ENCODE measurements at regions not wholly inside any gene's neighbourhood (a gene's known extent, or its start where the extent isn't known, plus 50 kb on each side); places are given as distances from the start of the nearest gene placed in this dataset.
"Not testable (repeated sequence)": the region's sequence is repeated elsewhere in the genome, so short reads cannot be mapped to it uniquely, and the experiment has no call there.

DNA sequence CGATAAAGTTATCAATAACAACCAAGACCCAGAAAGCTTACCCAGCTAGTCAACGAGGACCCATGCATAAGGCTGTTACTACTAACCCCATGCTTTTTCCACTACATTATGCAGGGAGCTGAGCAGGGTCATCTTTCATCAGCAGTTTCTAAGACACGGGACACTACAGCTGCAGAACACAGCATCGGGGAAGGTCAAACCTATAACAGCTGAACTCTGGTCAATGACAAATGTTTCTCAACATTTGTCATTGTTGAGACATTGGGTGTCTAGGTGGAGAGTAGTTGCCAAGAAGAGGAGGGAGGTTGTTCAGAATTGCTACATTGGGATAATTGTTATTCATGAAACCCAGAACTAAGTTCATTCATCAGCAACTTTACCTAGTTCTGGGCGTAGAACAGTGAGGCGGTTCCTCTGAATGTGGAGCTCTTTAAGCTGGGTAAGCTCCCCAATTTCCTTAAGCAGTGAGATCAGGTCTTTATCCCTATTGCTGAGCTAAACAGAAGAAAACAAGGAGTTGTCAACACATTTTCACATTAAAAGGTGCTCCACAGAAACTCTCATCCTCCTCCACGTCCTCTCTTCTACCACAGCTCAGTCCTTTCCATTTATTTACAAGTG is 105.6 kb downstream of the ZNF22 start:
- ChIA-PET POLR2A (no interaction called here), CTCF (interaction anchor here (1.5 kb wide), 1 partner anchor 11 kb away, joined by 3 read pairs; no protein-coding TSS in a partner anchor)
- no peak for DNase-seq (ENCODE audit: extremely low spot score)
- TF ChIP-seq, protein P1, sequence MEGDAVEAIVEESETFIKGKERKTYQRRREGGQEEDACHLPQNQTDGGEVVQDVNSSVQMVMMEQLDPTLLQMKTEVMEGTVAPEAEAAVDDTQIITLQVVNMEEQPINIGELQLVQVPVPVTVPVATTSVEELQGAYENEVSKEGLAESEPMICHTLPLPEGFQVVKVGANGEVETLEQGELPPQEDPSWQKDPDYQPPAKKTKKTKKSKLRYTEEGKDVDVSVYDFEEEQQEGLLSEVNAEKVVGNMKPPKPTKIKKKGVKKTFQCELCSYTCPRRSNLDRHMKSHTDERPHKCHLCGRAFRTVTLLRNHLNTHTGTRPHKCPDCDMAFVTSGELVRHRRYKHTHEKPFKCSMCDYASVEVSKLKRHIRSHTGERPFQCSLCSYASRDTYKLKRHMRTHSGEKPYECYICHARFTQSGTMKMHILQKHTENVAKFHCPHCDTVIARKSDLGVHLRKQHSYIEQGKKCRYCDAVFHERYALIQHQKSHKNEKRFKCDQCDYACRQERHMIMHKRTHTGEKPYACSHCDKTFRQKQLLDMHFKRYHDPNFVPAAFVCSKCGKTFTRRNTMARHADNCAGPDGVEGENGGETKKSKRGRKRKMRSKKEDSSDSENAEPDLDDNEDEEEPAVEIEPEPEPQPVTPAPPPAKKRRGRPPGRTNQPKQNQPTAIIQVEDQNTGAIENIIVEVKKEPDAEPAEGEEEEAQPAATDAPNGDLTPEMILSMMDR (IDR thresholded peaks at IDR 0.05; ENCODE audit: control extremely low read depth, extremely low read depth, low read depth, missing control alignments) = no peak

DNA sequence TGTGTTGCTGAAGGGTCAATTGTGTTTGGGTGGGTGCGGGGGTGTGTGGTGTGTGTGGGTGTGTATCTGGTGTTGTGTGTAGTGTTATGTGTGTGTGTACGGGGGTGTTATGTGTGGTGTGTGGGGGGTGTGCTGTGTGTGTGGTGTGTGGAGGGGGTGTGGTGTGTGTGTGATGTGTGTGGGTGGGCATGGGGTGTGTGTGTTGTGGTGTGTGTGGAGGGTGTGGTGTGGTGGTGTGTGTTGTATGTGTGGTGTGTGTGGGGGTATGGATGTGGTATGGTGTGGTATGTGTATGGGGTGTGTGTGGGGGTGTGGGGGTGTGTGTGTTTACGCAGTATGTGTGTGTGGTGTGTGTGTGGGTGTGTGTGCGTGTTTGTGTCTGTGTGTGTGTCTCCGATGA is 110.8 kb downstream of the ZNF22 start:
- no peak for DNase-seq (ENCODE audit: extremely low spot score)
- TF ChIP-seq, protein P1 (IDR thresholded peaks at IDR 0.05; ENCODE audit: control extremely low read depth, extremely low read depth, low read depth, missing control alignments) = no peak
- POLR2A ChIA-PET = no interaction called here
- CTCF ChIA-PET = no interaction called here

DNA sequence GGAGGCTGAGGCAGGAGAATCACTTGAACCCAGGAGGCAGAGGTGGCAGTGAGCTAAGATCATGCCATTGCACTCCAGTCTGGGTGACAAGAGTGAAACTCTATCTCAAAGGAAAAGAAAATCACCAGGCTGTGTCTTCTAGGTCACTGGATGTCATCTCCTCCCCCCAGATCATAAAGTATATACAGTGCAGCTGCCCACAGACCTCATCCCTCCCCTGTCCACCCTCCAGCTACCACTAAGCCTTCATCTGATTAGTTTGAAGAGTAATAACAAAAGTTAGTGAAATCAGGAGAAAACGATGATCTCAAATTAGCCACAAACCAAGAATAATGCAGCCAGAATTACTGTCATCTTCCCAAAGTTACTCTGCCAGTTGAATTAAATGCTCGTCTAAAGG is 117.2 kb downstream of the ZNF22 start:
- DNase-seq (ENCODE audit: extremely low spot score); CTCF ChIA-PET; POLR2A ChIA-PET: not testable (repeated sequence)

DNA sequence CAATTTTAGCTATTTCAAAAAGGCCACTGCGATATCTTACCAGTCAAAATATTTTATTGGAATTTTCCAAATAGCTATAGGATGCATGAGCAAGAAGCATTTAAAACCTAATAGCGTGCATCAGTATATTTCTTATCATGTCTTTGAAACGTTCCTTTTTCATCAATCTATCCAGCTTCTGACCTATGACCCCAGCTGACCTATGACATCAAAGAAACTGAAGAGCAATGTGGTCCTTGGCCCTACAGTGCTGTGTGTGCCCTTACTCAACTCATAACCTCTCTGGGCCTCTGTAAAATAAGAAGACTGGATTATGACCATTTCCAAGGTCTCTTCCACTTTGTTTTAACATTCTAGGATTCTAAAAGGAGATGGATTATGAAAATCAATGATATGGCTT is 118.2 kb downstream of the ZNF22 start:
- CTCF ChIA-PET = no interaction called here
- DNase-seq (ENCODE audit: extremely low spot score) = no peak
- TF ChIP-seq, protein P1 (IDR thresholded peaks at IDR 0.05; ENCODE audit: control extremely low read depth, extremely low read depth, low read depth, missing control alignments) = no peak
- POLR2A ChIA-PET = no interaction called here

DNA sequence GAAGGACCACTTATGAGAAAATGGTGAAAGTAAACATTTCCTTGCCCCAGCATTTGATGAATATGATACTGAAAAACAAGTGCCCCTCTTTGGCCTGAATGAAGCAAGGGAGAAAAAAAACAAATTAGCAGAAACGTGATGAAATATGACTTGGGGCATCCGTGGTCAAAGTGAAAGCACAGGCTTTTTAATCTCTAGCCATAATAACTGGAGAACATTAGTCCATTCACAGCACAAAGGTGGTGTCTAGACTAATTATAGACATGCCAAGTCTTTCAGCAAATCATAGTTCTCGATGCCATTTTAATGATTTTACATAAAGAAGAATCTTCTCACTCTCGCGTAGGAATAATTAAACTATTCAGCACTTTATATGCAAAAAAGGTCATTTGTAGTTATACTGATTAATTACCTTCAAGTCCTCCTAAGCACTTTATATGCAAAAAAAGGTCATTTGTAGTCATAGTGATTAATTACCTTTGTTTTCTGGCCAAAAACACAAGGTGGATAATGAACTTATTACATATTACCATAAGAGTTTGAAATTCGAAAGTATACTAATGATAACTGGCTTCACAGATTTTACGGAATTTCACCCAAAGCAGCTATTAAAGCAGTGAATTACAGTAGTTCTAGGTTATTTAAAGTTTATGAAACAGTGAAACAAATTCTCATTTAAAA is 121.6 kb downstream of the ZNF22 start:
- POLR2A ChIA-PET; CTCF ChIA-PET; DNase-seq (ENCODE audit: extremely low spot score): not testable (repeated sequence)

DNA sequence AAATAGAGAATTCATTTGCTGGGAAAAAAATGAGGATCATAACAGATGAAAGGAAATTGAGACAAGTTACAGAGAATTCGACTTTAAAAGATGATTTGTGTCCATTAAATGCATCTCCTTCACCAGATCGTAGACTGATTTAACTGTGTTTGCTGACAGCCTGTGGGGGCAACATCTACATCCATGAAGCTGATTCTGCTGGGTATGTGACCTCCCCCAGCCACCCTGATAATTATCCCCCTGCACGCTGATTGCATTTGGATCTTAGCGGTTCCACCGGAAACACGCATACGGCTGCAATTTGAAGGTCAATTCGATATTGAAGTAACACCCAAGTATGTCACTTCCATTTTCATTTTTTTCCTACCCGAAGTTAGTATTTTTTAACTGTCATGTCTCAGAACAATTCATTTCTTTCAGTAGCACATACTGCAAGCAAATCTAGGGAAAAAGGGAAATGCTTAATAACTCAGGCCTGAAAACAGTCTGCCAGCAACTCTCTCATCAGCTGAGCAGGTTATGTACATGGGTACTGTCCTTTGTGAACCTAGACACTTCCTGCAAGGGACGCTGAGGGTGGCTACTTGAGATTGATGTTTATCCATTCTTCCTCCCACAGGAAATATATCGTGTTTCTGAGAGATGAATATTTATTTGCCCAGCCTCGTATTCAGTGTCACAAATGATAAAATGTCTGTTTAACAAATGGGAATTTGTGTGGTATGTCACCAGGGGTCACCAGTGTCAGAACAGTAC is 134.9 kb downstream of the ZNF22 start:
- ChIA-PET CTCF (no interaction called here), POLR2A (no interaction called here)
- no peak for DNase-seq (ENCODE audit: extremely low spot score)
- TF ChIP-seq, protein P1 (IDR thresholded peaks at IDR 0.05; ENCODE audit: control extremely low read depth, extremely low read depth, low read depth, missing control alignments) = no peak

DNA sequence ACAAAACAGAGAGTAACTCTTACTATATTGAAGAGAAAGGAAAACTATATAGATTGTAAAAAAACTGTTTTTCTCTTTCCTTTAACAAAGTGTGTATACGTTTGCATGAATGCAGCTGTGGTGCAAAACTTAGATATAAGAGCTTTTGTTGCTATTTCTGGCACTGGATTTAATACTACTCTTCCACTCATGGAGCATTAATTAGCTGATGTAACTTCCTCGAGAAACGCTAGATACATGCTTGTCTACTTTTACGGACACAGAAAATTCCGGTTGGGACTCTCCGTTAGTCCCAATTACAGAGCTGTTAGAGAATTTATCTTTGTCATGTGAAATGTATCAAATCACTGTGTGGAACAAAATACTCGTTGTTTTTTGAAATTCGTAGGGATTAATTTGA is 135.5 kb downstream of the ZNF22 start:
- no peak for DNase-seq (ENCODE audit: extremely low spot score)
- CTCF ChIA-PET = no interaction called here
- TF ChIP-seq, protein P1 (IDR thresholded peaks at IDR 0.05; ENCODE audit: control extremely low read depth, extremely low read depth, low read depth, missing control alignments) = no peak
- POLR2A ChIA-PET = no interaction called here

All from GM10248 (cell line).